ENCODE measurements at regions not wholly inside any gene's neighbourhood (a gene's known extent, or its start where the extent isn't known, plus 50 kb on each side); places are given as distances from the start of the nearest gene placed in this dataset.
"Not testable (repeated sequence)": the region's sequence is repeated elsewhere in the genome, so short reads cannot be mapped to it uniquely, and the experiment has no call there.

DNA sequence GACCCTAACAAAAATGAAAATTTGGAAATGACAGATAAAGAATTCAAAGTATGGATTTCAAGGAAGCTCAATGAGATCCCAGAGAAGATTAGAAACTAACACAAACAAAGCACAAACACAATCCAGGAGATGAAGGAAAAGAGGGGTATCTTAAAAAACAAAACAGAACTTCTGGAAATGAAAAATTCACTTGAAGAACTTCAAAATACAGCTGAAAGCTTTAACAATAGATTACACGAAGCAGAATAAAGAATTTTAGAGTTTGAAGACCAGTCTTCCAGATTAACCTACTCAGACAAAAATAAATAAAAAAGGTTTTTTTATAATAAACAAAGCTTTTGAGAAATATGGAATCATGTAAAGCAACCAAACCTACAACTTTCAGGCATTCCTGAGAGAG lies 671.8 kb upstream of the SLC39A10 start:
- DNase-seq (ENCODE audit: low read depth in 2 of 2): no peak

DNA sequence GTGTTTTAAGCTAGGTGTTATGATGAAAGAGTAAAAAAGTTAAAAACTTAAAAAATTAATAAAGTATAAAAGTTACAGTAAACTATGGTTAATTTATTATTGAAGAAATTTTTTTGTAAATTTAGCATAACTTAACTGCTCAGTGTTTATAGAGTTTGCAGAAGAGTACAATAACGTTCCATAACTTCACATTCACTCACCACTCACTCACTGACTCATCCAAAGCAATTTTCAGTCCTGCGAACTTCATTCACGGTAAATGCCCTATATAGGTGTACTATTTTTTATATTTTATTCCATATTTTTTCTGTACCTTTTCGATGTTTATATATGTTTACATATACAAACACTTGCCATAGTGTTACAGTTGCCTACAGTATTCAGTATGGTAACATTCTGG lies 694.8 kb upstream of the SLC39A10 start:
- DNase-seq (ENCODE audit: low read depth in 2 of 2): no peak

DNA sequence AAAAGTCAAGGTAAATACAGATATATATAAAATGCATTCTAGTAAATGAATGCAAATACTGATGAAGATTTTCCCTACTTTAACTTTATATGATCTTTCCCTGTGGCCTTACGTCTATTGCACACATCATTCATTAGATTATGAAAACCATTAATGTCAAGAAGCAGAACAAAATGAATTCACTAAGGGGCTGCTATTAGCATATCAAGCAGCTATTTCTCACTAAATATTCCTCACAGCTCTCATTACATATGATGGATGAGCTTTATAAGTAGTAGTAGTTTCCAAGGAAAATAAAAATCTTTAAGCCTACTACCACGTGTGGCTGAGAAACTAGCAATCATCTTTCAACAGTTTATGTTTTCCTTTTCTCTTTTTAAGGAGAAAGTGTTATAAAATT lies 702.8 kb upstream of the SLC39A10 start:
- no peak for DNase-seq (ENCODE audit: low read depth in 2 of 2)

DNA sequence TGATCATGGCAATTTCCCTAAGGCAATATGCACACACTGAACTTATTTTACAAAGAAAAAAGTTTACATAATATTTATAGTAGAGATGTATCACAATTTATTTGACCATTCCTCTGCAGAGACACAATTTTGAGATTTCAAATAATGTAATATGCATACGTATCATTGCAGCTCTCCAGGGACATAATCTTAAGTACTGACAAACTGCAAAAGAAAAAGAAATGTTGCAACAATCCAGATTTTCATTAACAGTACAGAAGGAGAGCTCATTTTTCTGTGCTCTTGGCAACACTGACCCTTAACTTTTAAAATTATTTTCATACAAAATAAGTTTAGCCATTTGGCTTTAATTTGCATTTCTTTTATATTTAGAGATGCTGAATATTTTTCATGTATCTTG lies 710.2 kb upstream of the SLC39A10 start:
- DNase-seq (ENCODE audit: low read depth in 2 of 2): no peak

DNA sequence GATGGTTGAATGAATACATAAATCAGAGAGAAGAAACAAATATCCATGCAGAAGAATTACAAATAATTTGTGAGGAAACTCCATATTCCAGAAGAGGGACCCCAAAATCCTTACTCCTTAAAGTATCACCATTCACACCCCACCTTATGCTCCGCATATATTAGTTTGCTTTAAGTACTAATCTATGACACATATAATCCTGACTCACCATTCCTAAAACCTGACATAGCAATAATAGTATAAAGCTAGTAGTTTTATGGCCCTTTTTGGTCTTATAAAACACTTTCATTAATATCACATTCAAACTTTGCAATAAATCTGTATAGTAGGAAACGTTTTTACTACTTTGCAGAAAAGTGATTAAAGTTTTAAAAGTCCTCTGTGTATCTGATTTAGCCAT lies 719.0 kb upstream of the SLC39A10 start:
- DNase-seq (ENCODE audit: low read depth in 2 of 2): no peak

DNA sequence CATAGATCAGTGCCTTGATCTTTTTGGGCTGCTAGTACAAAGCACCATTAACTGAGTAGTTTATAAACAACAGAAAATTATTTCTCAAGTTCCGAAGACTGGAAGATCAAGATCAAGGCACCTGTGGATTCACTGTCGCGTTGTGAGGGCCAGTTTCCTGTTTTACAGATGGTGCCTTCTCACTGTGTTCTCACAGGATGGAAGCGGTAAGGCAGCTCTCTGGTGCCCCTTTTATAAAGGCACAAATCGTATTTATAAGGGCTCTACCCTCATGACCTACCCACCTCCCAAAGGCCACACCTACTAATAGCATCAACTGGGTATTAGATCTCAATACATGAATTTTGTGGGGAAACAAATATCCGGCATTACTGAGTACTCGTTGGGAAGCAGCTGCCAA lies 729.5 kb upstream of the SLC39A10 start:
- no peak for DNase-seq (ENCODE audit: low read depth in 2 of 2)

DNA sequence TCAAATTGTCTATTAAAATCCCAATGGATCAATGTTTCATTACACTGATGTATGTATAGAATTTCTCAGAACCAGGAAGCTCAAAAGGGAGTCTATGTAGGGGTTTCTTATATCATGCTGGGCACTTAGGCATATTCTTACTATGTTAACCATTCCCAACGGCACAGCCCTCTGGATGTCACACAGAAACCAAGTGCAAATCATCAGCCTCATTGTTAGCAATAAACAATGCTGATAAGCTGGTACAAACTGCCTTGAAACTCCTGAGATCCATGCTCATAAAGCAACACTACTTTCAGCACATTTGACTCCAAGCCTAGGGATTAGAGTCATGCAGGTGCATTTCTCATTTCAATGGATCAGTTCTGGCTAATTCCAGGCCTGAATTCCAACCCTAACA lies 730.2 kb upstream of the SLC39A10 start:
- no peak for DNase-seq (ENCODE audit: low read depth in 2 of 2)

DNA sequence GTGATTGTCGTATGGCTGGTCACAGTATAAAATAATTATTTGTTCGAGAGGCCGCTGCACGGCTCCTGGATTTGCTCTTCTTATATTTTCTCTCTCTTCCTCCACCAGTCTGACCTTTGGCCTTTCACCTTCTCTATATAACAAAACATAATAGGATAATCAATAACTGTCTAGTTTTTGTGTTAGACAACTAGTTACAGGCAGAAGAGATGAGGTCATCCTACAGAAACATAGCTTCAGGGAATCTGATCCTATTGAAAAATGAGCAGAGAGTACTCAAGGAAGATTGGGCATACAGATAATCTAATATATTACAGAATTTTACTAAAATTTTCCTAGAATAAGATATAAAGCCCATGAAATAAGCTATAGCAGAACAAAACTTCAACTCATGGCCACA lies 731.3 kb upstream of the SLC39A10 start:
- no peak for DNase-seq (ENCODE audit: low read depth in 2 of 2)

DNA sequence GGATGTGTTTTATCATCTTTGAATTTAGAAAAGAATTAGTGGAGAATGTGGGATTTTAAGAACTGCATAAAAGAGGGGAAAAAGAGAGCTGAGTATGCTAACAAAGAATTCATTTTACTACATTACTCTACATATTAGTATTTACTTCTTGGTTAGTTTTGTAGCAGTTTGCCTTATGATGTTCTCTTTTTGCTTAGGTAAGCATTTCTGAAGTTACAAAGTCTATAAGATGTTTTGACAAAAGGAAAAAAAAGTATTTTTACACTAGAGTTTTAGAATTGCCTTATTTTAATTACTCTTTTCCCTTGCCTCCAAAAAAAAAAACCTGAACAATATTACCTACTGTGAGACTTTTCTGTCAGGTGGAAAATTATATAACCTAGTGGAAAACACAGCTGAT lies 739.5 kb upstream of the SLC39A10 start:
- no peak for DNase-seq (ENCODE audit: low read depth in 2 of 2)

DNA sequence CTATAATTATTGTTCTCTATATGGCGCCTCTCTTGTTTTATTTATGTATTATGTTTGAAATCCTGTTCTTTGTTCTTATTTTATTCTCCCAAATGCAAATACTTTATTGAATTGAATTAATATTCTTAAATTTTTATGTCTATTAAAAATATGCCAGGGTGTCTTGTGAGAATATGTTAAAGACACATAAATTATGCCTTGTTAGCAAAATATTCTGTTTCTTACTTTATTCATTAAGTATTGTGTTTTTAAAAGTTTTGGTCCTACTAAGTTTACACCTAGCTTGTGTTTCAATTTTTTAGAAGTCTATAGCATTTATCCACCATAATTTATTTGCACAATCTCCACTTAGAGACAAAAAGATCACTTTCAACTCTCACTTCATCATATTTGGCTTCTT lies 741.5 kb upstream of the SLC39A10 start:
- DNase-seq (ENCODE audit: low read depth in 2 of 2): no peak

DNA sequence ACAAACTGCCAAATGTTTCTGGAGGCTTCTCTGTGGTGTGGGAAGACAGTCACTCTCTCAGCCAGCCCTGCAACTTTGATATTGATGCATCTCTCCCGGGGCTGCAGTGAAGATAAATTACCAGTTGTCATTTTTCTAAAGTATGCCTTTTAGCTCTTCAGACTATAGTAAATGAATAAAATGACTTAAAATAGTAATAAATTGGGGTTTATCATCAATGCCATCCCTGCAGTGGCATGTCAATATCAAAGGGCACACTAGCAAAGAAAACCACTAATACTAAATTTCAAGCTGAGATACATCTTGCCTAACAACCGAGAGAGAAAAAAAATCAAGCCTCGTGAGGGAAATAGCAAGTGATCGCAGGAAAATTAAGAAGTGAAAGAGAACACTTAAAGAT lies 749.5 kb upstream of the SLC39A10 start:
- DNase-seq (ENCODE audit: low read depth in 2 of 2): no peak

DNA sequence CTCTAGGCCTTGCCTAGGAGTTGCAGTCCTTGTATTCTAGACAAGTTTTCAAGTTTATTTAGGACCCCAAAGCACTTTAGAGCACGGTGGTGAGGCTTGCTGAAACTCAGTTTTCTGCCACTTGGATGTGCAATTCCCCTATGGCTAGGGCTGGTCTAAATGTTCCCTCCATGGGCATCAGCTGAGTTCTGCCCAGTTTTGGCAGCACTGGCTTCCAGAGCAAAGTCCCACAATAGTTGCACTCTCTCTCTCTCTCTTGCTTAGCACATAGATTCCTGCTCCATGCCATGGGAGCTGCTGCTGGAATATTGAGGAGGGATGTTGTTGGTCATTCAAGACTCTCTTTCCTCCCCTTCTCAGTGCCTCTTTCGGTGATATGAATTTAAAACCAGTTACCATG lies 760.2 kb upstream of the SLC39A10 start:
- no peak for DNase-seq (ENCODE audit: low read depth in 2 of 2)

DNA sequence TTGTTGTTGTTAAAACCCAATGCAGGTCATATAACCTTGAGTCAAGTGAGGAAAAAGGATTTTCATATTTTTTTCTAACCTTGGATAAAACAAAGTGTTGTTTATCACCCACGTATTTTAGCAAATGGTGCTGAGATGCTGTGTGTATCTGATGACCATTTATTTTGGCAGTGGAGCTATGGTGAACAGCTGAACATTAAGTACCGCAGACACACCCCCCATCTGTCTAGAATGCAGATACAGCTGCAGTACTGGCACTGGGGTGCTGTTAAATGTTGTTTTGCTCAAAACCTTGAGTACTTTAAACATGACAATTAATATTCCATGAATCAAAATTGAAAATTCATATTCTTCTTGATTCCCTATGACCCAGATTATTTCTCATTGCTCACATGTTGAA lies 773.3 kb upstream of the SLC39A10 start:
- no peak for DNase-seq (ENCODE audit: low read depth in 2 of 2)

DNA sequence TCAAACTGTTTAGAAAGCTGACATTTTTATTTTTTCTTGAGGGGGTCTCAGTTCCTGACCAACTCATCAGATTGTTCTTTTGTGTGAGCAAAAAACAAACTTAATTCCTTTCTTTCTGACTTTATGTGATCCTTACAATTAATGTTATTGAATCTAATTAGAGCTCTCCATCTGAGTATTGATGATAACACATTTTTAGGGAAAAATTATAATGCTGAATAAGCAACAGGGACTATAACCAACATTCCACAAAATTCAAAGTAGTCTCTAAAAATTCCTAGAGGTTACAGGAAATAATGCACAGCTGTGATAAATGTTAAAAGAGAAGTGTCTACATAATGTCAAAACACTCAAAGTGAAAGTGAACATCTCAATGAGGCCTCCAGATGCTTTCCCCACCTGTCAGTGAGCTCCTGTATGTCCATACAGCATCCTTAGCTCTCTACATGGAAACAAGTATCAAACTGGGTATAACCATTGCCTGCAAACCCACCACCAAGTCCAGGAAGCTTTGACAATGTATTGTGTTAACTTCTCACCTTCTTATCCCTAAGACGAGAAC lies 786.0 kb upstream of the SLC39A10 start:
- no peak for DNase-seq (ENCODE audit: low read depth in 2 of 2)

DNA sequence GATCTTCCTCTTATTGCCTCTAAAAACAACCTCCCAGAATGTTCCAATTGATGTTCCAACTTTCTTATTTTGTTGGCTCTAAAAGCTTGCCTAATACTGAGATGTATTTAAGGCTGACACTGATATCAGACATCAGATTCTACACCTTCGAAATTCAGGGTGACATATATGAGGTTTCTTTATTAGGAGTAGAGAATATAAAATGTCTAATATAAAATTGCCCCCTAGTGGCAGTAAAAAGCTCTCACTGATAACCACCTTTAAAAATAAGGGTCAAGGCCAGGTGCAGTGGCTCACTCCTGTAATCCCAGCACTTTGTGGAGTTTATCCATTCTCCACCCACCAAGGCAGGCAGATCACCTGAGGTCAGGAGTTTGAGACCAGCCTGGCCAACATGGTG lies 789.7 kb upstream of the SLC39A10 start:
- no peak for DNase-seq (ENCODE audit: low read depth in 2 of 2)

DNA sequence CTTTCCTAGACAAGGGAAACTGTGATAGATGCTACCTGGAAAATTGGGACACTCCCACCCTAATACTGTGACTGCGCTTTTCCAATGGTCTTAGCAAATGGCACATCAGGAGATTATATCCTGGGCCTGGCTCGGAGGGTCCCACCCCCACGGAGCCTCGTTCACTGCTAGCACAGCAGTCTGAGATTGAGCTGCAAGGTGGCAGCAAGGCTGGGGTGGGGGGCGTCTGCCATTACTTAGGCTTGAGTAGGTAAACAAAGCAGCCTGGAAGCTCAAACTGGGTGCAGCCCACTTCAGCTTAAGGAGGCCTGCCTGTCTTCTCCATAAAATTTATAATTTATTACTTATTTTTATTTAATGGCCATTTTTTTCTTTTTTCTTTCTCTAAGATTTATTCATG lies 802.1 kb upstream of the SLC39A10 start:
- DNase-seq (ENCODE audit: low read depth in 2 of 2): no peak

DNA sequence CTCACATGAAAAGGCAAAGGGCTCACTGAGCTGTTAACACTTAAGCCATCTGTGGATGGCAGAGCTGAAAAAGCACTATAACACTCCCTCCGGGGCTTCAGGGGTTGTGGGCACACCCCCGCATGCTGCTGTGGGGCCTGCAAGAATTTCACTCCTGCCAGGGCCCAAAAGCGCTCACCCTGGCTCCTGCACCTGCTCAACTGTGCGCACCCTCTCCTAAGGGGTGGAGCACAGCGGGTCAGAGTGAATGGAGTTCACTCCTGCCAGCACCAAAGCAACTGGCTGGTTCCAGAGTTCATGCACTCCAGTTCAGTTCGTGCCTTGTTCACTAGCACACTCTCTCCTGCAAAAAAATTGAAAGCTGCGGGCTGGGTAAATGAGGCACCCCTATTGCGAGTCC lies 814.2 kb upstream of the SLC39A10 start:
- DNase-seq (ENCODE audit: low read depth in 2 of 2): no peak

DNA sequence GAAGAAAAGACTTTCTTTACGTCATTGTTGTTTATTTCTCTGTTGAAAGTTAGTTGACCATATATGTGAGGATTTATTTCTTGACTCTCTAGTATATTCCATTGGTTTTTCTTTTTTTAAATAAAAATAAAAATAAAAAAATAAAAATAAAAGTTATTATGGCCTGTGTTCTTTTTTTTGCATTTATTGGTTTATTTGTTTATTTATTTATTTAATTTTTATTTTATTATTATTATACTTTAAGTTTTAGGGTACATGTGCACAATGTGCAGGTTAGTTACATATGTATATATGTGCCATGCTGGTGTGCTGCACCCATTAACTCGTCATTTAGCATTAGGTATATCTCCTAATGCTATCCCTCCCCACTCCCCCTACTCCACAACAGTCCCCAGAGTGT lies 822.7 kb upstream of the SLC39A10 start:
- DNase-seq (ENCODE audit: low read depth in 2 of 2): not testable (repeated sequence)

DNA sequence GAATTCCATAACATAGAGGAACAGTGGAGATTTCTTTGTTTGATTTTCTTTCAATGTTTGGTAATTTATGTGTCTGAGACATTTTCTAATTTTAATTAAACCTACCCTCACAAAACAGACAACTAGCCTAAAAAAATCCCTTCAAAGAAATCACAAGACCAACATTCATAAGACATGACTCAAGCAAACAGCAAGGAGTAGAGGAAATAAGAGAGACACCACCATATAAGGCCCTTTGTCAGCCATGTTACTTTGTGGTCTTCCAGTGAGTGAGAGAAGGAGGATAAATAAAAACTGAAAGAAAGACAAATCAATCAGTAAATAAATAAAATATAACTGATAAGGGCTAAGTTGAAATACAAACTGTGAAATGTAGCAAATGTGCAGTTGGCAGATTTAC lies 830.8 kb upstream of the SLC39A10 start:
- no peak for DNase-seq (ENCODE audit: low read depth in 2 of 2)

DNA sequence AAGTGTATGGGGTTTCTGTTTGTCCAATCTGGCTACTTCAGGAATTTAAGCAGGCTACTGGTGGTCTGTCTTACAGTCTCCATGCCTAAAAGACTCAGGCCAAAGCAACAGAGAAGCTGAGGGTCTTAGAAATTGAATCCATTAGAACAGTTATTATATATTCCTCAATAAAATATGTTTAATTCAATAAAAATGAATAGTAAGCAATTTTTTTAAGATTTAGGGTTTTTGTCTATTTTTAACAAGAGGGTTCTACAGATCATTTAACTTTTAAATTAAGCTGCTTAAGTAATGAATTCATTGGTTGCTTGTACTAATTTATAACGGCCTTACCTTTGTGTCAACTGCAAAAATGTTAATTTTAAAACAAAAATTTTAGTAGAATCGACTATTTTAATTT lies 832.6 kb upstream of the SLC39A10 start:
- DNase-seq (ENCODE audit: low read depth in 2 of 2): no peak

DNA sequence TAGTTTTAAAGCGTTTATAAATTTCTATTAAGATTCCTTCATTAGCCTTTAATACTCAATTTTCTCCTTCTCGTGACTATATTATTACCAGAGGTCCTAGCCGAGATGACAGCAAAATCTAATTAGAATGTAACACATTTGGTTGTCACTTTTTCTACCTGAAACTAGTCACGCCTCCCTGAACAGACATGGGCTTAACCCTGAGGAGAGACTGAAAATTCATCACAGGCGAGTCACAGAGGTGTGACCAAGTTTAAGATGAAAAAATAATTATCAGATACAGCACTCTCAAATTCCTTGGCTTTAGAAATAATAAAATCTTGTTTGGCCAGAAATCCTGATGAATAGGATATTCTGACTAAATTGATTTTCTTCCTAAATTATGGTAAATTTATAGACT lies 834.4 kb upstream of the SLC39A10 start:
- no peak for DNase-seq (ENCODE audit: low read depth in 2 of 2)

DNA sequence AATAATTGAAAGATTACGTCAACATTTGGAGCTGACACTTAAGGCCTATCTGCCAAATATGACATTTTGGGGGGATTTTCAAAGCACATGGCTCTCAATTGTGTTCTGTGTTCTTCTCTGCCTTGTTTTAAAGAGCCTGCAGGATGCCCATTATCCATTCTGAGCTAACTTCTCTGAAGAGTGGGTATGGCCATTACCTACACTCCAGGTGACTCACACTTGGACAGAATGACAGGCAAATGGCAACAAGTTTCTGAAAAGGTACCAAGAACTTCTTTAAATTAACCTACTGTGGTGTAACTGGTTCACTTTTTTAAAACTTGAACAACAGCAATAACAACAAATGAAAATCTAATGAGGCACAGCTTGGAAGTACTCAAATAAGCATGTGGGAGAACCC lies 834.9 kb upstream of the SLC39A10 start:
- no peak for DNase-seq (ENCODE audit: low read depth in 2 of 2)

DNA sequence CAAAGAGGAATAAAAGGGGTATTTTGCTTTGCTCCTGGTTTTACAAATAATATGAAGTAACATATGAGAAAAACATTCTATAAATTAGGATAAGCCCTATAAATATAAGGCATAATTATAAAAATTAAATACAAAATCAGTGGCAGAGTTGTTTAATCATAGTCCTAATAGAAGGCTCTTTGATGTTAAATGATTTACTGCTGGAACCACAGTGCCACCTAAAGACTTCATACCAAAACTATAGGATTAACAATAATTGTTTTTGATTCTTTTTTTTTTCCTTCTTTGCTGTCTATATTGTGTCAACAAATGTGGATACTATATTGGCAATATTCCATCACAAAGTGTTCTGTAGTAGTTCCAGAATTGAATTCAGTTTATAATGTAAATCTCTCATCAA lies 837.7 kb upstream of the SLC39A10 start:
- DNase-seq (ENCODE audit: low read depth in 2 of 2): no peak

DNA sequence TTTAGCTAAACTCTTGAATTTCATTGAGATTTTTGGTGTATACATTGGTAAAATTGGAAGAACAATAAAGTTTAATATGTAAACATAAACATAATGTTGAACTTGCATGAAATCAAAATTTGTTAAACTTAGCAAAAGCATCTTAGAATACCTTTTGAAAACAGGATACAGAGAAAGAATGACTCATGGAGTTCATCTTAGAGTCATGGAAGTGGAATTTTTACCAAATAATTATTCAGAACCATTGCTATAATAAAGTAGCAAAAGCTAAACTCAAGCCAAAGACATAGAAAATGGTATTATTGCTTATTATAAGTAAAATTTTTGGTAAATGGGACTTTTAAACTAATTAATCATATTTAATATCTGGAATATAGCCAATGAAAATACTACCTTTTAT lies 841.6 kb upstream of the SLC39A10 start:
- DNase-seq (ENCODE audit: low read depth in 2 of 2): no peak

DNA sequence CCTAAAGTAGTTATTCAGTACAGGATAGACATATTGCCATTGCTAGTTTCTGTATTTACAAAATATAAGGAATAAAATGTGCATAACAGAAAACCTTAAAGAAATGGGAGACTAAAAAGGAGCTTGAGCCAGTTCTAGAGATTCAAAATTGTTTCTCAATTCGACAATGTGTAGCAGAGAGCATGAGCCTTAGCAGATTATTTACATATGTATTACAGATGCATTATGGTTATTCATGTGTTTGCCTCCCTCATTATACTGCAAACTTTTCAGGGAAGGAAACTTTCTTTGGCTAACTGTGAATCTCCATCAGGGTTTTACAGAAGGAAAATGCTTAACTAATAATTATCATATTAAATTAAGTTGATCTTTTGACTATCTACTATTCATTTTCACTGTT lies 854.4 kb upstream of the SLC39A10 start:
- no peak for DNase-seq (ENCODE audit: low read depth in 2 of 2)
